Kidney (tissue), 13 donors: ENCODE measurements at regions not wholly inside any gene's neighbourhood (a gene's known extent, or its start where the extent isn't known, plus 50 kb on each side); places are given as distances from the start of the nearest gene placed in this dataset.

Experiments used
- DNase-seq, 5 donors: peaks; one replicate each; pipeline ENCODE4 v3.0.0-alpha.2; 2013 to 2020
- FAIRE-seq: peaks from 2 replicates; lab custom pipeline; 2012; peaks lifted over from hg19 to GRCh38; lab: Jason Lieb, UNC
- H3K27ac ChIP-seq, 2 donors: one replicate each; pipeline ENCODE4 v1.7.0; 2013; ENCODE audit warnings: low read depth in 2 of 2, low read length in 2 of 2, inconsistent platforms in 1 of 2
- H3K27me3 ChIP-seq: one replicate; pipeline ENCODE4 v1.7.1; 2013; ENCODE audit warnings: low read length, inconsistent platforms; ENCODE audit not compliant: control insufficient read depth, insufficient read depth
- H3K36me3 ChIP-seq, 3 donors: one replicate each; pipeline versions ENCODE4 v1.7.0 to v1.7.1; 2013; ENCODE audit warnings: low read length in 3 of 3, control low read depth in 1 of 3, inconsistent platforms in 1 of 3; ENCODE audit not compliant: insufficient read depth in 3 of 3, control insufficient read depth in 2 of 3
- H3K4me1 ChIP-seq, 3 donors: one replicate each; pipeline versions ENCODE4 v1.7.0 to v1.7.1; 2013; ENCODE audit warnings: low read length in 3 of 3, inconsistent platforms in 1 of 3, low read depth in 1 of 3; ENCODE audit not compliant: control insufficient read depth in 2 of 3, insufficient read depth in 2 of 3
- H3K4me3 ChIP-seq, 3 donors: one replicate each; pipeline versions ENCODE4 v1.7.0 to v1.8.1; 2013; ENCODE audit warnings: low read length in 3 of 3, control low read depth in 1 of 3, inconsistent platforms in 1 of 3
- H3K9ac ChIP-seq, 3 donors: one replicate each; pipeline versions ENCODE4 v1.7.0 to v1.7.1; 2013; ENCODE audit warnings: low read length in 3 of 3, control low read depth in 1 of 3, inconsistent platforms in 1 of 3
- H3K9me3 ChIP-seq, 3 donors: one replicate each; pipeline versions ENCODE4 v1.7.0 to v1.7.1; 2013; ENCODE audit warnings: low read length in 3 of 3, control low read depth in 1 of 3, inconsistent platforms in 1 of 3; ENCODE audit not compliant: control insufficient read depth in 2 of 3, insufficient read depth in 1 of 3
- CTCF ChIP-seq: IDR thresholded peaks from 3 replicates; pipeline ENCODE4 v1.5.1; 2012; ENCODE audit warnings: mild to moderate bottlenecking, moderate library complexity, borderline replicate concordance; ENCODE audit not compliant: insufficient read depth; ENCODE audit errors: extremely low read depth
- intact Hi-C: fragments of 100-400 bp; cut with DNase I; formaldehyde crosslinking; loops from one replicate; pipeline ENCODE4 v1.11.1; 2022
- donor health status: control.
- donor health status: control.
- donor health status: control.
- donor health status: control.
- donor health status: control.
- donor health status: DM: yes; HTN: yes; CAD: no.
- donor health status: Normal renal cell carcinoma (clear cell type).

GRCh38 chr2:88859461-88859860 is 168.0 kb downstream of the RPIA start:
- TF ChIP-seq CTCF = no peak
- Histone ChIP-seq H3K27me3 (no peaks in the 10 kb centered on the region), H3K9ac (no peak overlapping the region), H3K27ac (no peak overlapping the region), H3K4me3 (no peak overlapping the region), H3K36me3 (no peaks in the 10 kb centered on the region), H3K4me1 (peaks cover 0 to 4% (median 3%) of the 10 kb centered on the region in 3 donors), H3K9me3 (no peaks in the 10 kb centered on the region)
- intact Hi-C loops = no loop called here
- DNase-seq = no peak
- FAIRE-seq = no peak

DNA sequence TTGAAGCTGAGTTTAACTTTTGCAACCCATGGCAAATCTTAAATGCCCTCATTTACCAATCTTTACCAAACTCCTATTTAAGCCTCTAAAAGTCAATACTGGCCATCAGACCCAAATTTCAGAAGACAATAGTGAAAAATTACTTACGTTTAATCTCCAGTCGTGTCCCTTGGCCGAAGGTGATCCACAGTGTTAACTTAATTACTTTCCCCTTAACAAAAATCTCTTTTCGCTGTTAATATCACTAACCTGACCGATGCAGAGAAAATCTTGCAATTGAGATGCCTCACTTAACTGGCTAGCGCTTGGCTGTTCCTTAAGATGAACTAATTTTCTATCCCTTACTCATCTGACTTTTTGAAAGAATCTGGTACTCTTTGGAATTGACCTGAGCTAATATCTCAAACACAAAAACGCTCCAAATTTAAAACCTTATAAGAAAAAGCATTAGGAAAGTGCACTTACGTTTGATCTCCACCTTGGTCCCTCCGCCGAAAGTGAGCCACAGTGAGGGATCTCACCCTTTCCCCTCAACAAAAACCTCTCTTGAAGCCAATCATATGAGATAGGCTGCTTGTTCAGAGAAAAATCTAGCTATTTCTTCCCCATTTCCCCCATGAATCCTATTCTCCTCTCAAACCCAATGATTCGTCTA is 169.1 kb downstream of the RPIA start:
- peaks cover 0 to 4% (median 3%) of the 10 kb centered on the region in 3 donors for H3K4me1 ChIP-seq
- no peaks in the 10 kb centered on the region for H3K36me3 ChIP-seq
- intact Hi-C loops = no loop called here
- DNase-seq (no peak), FAIRE-seq (no peak)
- no peak overlapping the region for H3K4me3 ChIP-seq
- H3K27ac ChIP-seq = no peak overlapping the region
- no peaks in the 10 kb centered on the region for H3K9me3 ChIP-seq
- no peak for TF ChIP-seq CTCF
- no peaks in the 10 kb centered on the region for H3K27me3 ChIP-seq
- H3K9ac ChIP-seq = no peak overlapping the region

- DNase-seq (no peak), FAIRE-seq (no peak)
- intact Hi-C loops = no loop called here
Observed at GRCh38 chr2:88865801-88866371, 174.4 kb downstream of the RPIA start.

More at GRCh38 chr2:88865801-88866371, 174.4 kb downstream of the RPIA start:
- TF ChIP-seq CTCF = no peak
- H3K9ac ChIP-seq = no peak overlapping the region
- H3K9me3 ChIP-seq = no peaks in the 10 kb centered on the region
- H3K27me3 ChIP-seq = no peaks in the 10 kb centered on the region
- H3K36me3 ChIP-seq = no peaks in the 10 kb centered on the region
- no peak overlapping the region for H3K4me3 ChIP-seq
- no peaks in the 10 kb centered on the region for H3K4me1 ChIP-seq
- H3K27ac ChIP-seq = no peak overlapping the region
